H9 (cell line): ENCODE measurements at regions not wholly inside any gene's neighbourhood (a gene's known extent, or its start where the extent isn't known, plus 50 kb on each side); places are given as distances from the start of the nearest gene placed in this dataset.

Source experiments
- DNase-seq: peaks from one replicate; pipeline ENCODE4 v3.0.0-alpha.2; 2017
- H2AFZ ChIP-seq: one replicate; pipeline ENCODE4 v1.6.1; 2013; ENCODE audit warnings: mild to moderate bottlenecking, low read length, control low read depth, moderate library complexity
- H2AK5ac ChIP-seq: 2 replicates; pipeline ENCODE4 v1.6.1; 2013; ENCODE audit warnings: low read length, control low read depth, mixed read lengths; ENCODE audit not compliant: insufficient read length
- H2BK120ac ChIP-seq: one replicate; pipeline ENCODE4 v1.6.1; 2013; ENCODE audit warnings: low read depth, mild to moderate bottlenecking, low read length, control low read depth, inconsistent platforms; ENCODE audit not compliant: poor library complexity, severe bottlenecking
- H2BK12ac ChIP-seq: 2 replicates; pipeline ENCODE4 v1.6.1; 2013; ENCODE audit warnings: low read length, control low read depth, mixed read lengths, low read depth; ENCODE audit not compliant: insufficient read length
- H2BK15ac ChIP-seq: 2 replicates; pipeline ENCODE4 v1.6.1; 2013; ENCODE audit warnings: low read depth, low read length, control low read depth
- H2BK20ac ChIP-seq: one replicate; pipeline ENCODE4 v1.6.1; 2013; ENCODE audit warnings: low read depth, mild to moderate bottlenecking, low read length, control low read depth, inconsistent platforms; ENCODE audit not compliant: poor library complexity, severe bottlenecking
- H2BK5ac ChIP-seq: 2 replicates; pipeline ENCODE4 v1.6.1; 2013; ENCODE audit warnings: low read length, control low read depth, mixed read lengths; ENCODE audit not compliant: insufficient read length
- H3K14ac ChIP-seq: 2 replicates; pipeline ENCODE4 v1.6.1; 2013; ENCODE audit warnings: low read length, control low read depth; ENCODE audit not compliant: insufficient read depth
- H3K18ac ChIP-seq: 2 replicates; pipeline ENCODE4 v1.6.1; 2013; ENCODE audit warnings: low read depth, mild to moderate bottlenecking, mixed read lengths, low read length, control low read depth; ENCODE audit not compliant: insufficient read length
- H3K23ac ChIP-seq: 2 replicates; pipeline ENCODE4 v1.6.1; 2013; ENCODE audit warnings: low read length, control low read depth, mixed read lengths, low read depth; ENCODE audit not compliant: insufficient read length
- H3K23me2 ChIP-seq: 2 replicates; pipeline ENCODE4 v1.6.1; 2013; ENCODE audit warnings: low read depth, mild to moderate bottlenecking, mixed read lengths, low read length, control low read depth; ENCODE audit not compliant: insufficient read length, poor library complexity, severe bottlenecking
- H3K27ac ChIP-seq: 2 replicates; pipeline ENCODE4 v1.5.1; 2013; ENCODE audit warnings: low read length, control low read depth, mixed read lengths, low read depth; ENCODE audit not compliant: insufficient read length
- H3K27me3 ChIP-seq: 2 replicates; pipeline ENCODE4 v1.6.1; 2013; ENCODE audit warnings: low read length, control low read depth, inconsistent platforms; ENCODE audit not compliant: insufficient read depth
- H3K4ac ChIP-seq: 2 replicates; pipeline ENCODE4 v1.6.1; 2013; ENCODE audit warnings: low read depth, mild to moderate bottlenecking, control low read depth, inconsistent platforms, low read length, moderate library complexity
- H3K4me1 ChIP-seq: 2 replicates; pipeline ENCODE4 v1.6.1; 2013; ENCODE audit warnings: low read length, control low read depth, inconsistent platforms; ENCODE audit not compliant: insufficient read depth
- H3K4me2 ChIP-seq: 2 replicates; pipeline ENCODE4 v1.6.1; 2013; ENCODE audit warnings: low read length, control low read depth, mixed read lengths; ENCODE audit not compliant: insufficient read length, insufficient read depth
- H3K56ac ChIP-seq: 2 replicates; pipeline ENCODE4 v1.6.1; 2013; ENCODE audit warnings: low read depth, mild to moderate bottlenecking, mixed read lengths, low read length, control low read depth; ENCODE audit not compliant: insufficient read length
- H3K79me1 ChIP-seq: 2 replicates; pipeline ENCODE4 v1.6.1; 2013; ENCODE audit warnings: low read depth, mild to moderate bottlenecking, moderate library complexity, low read length, control low read depth, inconsistent platforms; ENCODE audit not compliant: insufficient read depth, poor library complexity, severe bottlenecking
- H3K79me2 ChIP-seq: 2 replicates; pipeline ENCODE4 v1.6.1; 2013; ENCODE audit warnings: low read length, control low read depth, inconsistent platforms; ENCODE audit not compliant: insufficient read depth
- H3K9ac ChIP-seq: 2 replicates; pipeline ENCODE4 v1.6.1; 2013; ENCODE audit warnings: low read length, control low read depth, mixed read lengths; ENCODE audit not compliant: insufficient read length; ENCODE audit errors: extremely low read depth
- H3K9me3 ChIP-seq: one replicate; pipeline ENCODE4 v1.6.1; 2013; ENCODE audit warnings: low read depth, low read length, inconsistent platforms; ENCODE audit not compliant: control insufficient read depth
- H3T11ph ChIP-seq: one replicate; pipeline ENCODE4 v1.6.1; 2013; ENCODE audit warnings: mild to moderate bottlenecking, low read length, control low read depth, inconsistent platforms
- H4K20me1 ChIP-seq: one replicate; pipeline ENCODE4 v1.6.1; 2013; ENCODE audit not compliant: control insufficient read depth, insufficient read length, insufficient read depth
- H4K5ac ChIP-seq: 2 replicates; pipeline ENCODE4 v1.6.1; 2013; ENCODE audit warnings: low read depth, mild to moderate bottlenecking, mixed read lengths, low read length, control low read depth; ENCODE audit not compliant: insufficient read length
- H4K8ac ChIP-seq: replicated peaks from 2 replicates; pipeline ENCODE4 v1.6.1; 2013; ENCODE audit warnings: low read length, control low read depth, mixed read lengths, low read depth; ENCODE audit not compliant: insufficient read length
- H4K91ac ChIP-seq: 2 replicates; pipeline ENCODE4 v1.6.1; 2013; ENCODE audit warnings: low read depth, mild to moderate bottlenecking, moderate library complexity, mixed read lengths, low read length, control low read depth; ENCODE audit not compliant: insufficient read length
- H3K27ac Mint-ChIP-seq, 3 experiments: 2 replicates in 2 of 3; 3 replicates in 1 of 3; pipeline ENCODE4 v1.8.0; 2020 to 2021; ENCODE audit warnings: mixed read lengths in 3 of 3, mild to moderate bottlenecking in 1 of 3, moderate library complexity in 1 of 3
- H3K27me3 Mint-ChIP-seq: 2 replicates; pipeline ENCODE4 v1.8.0; 2021; ENCODE audit warnings: low read depth, mild to moderate bottlenecking, moderate library complexity, mixed read lengths
- H3K36me3 Mint-ChIP-seq, 3 experiments: 2 replicates in 2 of 3; 3 replicates in 1 of 3; pipeline ENCODE4 v1.8.0; 2020 to 2021; ENCODE audit warnings: low read depth in 3 of 3, mixed read lengths in 3 of 3; ENCODE audit not compliant: insufficient read depth in 1 of 3
- H3K4me1 Mint-ChIP-seq, 2 experiments: 2 replicates each; pipeline ENCODE4 v1.8.0; 2020; ENCODE audit warnings: mixed read lengths in 2 of 2
- H3K4me3 Mint-ChIP-seq, 2 experiments: 2 replicates in 1 of 2; 3 replicates in 1 of 2; pipeline ENCODE4 v1.8.0; 2020 to 2021; ENCODE audit warnings: mild to moderate bottlenecking in 2 of 2, mixed read lengths in 2 of 2, moderate library complexity in 1 of 2
- H3K9me3 Mint-ChIP-seq, 2 experiments: 2 replicates in 1 of 2; 3 replicates in 1 of 2; pipeline ENCODE4 v1.8.0; 2020; ENCODE audit warnings: mild to moderate bottlenecking in 2 of 2, mixed read lengths in 2 of 2, moderate library complexity in 1 of 2
- WGBS: extraction: QIAGEN DNeasy Blood & Tissue Kit; methylation state at CpG from one replicate; pipeline ENCODE4 v1.1.7; 2013; ENCODE audit warnings: missing lambda C conversion rate, low lambda C conversion rate, mixed read lengths; ENCODE audit not compliant: insufficient read length; ENCODE audit errors: extremely low coverage; 5-methylcytosine and 5-hydroxymethylcytosine counted together
- TF ChIP-seq, protein P1 (sequence below): fragments of 200-600 bp; sonication (generic); conservative IDR thresholded peaks from 3 replicates; pipeline ENCODE4 v1.8.0; 2021; ENCODE audit warnings: antibody characterized with exemption, mild to moderate bottlenecking

DNA sequence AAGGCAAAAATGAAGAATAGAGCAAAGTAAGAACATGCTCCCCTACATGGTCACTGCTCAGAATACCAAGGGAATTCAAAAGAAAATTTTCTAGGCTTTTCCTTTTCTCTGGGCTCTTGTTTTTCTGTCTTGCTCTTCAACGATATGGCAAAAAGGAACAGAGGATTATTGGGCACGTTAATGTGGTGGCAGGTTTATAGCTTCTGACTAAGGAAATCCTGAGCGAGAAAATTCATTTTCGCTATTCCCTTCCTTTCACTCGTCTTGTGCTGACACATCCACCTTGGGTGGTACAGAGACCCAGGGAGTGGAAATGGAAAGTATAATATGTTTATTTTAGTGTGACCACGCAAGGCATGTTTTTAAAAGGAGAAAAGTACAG is 132.8 kb downstream of the TRIM27 start:
- no peak overlapping the region for H2BK15ac ChIP-seq

More for the DNA sequence above, 132.8 kb downstream of the TRIM27 start:
- Histone ChIP-seq H2BK12ac (no peak overlapping the region), H3K18ac (no peak overlapping the region), H3K4me1 (no peaks in the 10 kb centered on the region; the same call in 1 of the 2 replicates), H3K79me2 (no peaks in the 10 kb centered on the region), H3K56ac (no peak overlapping the region), H3K9me3 (no peaks in the 10 kb centered on the region), H3T11ph (no peak overlapping the region), H2BK120ac (no peak overlapping the region), H4K91ac (no peak overlapping the region), H3K79me1 (no peaks in the 10 kb centered on the region), H2AFZ (no peak overlapping the region), H4K5ac (no peak overlapping the region), H3K14ac (no peak overlapping the region), H4K8ac (no peak overlapping the region), H3K23me2 (peaks cover 9% of the 10 kb centered on the region), H3K27me3 (peaks cover 44% of the 10 kb centered on the region), H3K4me2 (peak overlapping the region; percentile 34), H3K23ac (no peak overlapping the region), H3K4ac (no peak overlapping the region), H3K9ac (no peak overlapping the region), H2AK5ac (no peak overlapping the region), H3K27ac (no peak overlapping the region), H2BK20ac (no peak overlapping the region), H2BK5ac (no peak overlapping the region), H4K20me1 (no peaks in the 10 kb centered on the region)
- no CpG with 5 or more reads among the region's 6 CpGs for WGBS
- TF ChIP-seq, protein P1, sequence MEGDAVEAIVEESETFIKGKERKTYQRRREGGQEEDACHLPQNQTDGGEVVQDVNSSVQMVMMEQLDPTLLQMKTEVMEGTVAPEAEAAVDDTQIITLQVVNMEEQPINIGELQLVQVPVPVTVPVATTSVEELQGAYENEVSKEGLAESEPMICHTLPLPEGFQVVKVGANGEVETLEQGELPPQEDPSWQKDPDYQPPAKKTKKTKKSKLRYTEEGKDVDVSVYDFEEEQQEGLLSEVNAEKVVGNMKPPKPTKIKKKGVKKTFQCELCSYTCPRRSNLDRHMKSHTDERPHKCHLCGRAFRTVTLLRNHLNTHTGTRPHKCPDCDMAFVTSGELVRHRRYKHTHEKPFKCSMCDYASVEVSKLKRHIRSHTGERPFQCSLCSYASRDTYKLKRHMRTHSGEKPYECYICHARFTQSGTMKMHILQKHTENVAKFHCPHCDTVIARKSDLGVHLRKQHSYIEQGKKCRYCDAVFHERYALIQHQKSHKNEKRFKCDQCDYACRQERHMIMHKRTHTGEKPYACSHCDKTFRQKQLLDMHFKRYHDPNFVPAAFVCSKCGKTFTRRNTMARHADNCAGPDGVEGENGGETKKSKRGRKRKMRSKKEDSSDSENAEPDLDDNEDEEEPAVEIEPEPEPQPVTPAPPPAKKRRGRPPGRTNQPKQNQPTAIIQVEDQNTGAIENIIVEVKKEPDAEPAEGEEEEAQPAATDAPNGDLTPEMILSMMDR: no peak
- H3K27ac Mint-ChIP-seq: no peak overlapping the region
- no peak for DNase-seq
- H3K4me3 Mint-ChIP-seq: peak overlapping the region; percentile 76 to 89
- peaks cover 99% of the 10 kb centered on the region for H3K27me3 Mint-ChIP-seq
- peaks cover 13 to 35% of the 10 kb centered on the region in 2 experiments for H3K4me1 Mint-ChIP-seq
- H3K9me3 Mint-ChIP-seq: peaks cover 0 to 17% of the 10 kb centered on the region in 2 experiments; a peak in 4 of 5 replicates
- H3K36me3 Mint-ChIP-seq: no peaks in the 10 kb centered on the region
